ENCODE measurements at regions not wholly inside any gene's neighbourhood (a gene's known extent, or its start where the extent isn't known, plus 50 kb on each side); places are given as distances from the start of the nearest gene placed in this dataset.
"Not testable (repeated sequence)": the region's sequence is repeated elsewhere in the genome, so short reads cannot be mapped to it uniquely, and the experiment has no call there.

DNA sequence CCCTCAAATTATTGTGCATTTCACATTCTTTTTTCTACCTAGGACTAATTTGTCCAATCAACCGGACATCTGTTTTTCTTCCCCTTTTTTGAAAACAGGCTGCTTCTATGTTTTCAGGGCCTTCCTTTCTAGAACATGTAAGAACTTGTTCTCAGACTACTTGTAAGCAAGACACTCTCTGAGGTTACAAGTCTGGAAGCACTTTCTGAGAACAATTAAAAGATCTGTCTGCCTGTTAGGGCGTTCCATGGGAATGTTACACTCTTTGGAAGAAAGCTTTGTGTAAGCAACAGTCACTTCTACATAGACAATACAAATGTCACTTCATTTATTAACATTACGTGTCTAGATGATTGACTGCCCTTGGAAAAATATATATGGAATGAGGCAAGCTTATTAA lies 50.9 kb upstream of the HSPB3 start:
- intact Hi-C loops (cut with DNase I) = no loop called here
- DNase-seq = no peak

DNA sequence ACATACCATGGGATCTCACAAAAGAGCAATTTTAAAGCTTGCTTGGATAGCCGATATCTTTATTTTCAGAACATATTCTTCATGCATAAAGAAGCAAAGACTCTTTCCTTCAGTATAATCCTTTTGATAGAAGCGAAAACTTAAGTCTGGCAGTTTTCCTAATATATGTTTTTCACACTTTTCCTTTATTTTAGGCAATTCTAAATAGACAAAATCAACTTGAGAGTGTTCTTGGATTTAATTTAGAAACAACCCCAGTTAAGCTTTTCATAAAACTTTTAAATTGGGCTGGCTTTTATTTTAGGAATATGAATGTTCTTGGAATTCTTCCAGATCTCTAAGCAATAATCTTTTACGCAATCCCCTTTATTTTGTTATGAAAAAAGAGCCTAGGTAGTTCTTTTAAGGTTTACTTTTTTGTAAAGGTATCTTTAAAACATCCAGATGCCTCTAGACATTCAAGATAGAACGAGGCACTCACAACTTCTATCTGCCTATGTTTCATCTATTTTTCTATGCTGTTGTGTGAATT lies 51.5 kb upstream of the HSPB3 start:
- intact Hi-C loops (cut with DNase I) = no loop called here
- DNase-seq = no peak

DNA sequence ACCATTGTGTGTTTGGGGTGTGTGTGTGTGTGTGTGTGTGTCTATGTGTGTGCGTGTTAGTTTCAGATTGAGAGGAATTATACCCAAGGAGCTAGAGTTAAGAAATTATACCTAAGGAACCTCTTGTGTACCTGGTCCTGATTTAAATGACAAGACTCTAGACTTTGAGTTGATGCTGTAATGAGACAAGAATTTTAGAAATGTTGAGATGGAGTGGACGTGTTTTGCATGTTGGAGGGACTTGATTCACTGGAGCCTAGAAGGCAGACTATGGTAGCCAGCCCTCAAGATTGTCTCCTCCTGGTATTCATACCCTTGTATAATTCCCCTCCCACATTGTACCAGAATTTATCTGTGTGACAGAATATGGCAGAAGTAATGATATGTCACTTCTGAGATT lies 52.4 kb upstream of the HSPB3 start:
- no peak for DNase-seq
- intact Hi-C loops (cut with DNase I) = no loop called here

DNA sequence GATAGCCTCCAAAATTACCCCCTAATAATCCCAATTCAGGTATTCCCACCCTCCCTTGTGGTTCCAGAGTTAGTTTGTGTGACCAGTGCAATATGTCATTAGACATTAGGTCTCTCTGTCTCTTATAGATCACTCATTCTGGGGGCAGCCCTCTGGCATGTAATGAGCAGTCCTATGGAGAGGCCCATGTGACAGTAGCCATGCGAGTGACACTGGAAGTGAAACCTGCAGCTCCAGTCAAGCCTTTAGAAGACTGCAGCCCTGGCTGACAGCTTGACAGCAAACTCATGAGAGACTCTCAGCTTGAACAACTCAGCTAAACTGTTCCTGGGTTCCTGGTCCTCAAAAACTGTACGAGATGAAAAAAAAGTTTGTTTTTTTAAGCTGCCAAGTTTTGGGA lies 54.0 kb upstream of the HSPB3 start:
- peak in 1 of 10 donors; percentile 58 for DNase-seq
- intact Hi-C loops (cut with DNase I) = no loop called here

DNA sequence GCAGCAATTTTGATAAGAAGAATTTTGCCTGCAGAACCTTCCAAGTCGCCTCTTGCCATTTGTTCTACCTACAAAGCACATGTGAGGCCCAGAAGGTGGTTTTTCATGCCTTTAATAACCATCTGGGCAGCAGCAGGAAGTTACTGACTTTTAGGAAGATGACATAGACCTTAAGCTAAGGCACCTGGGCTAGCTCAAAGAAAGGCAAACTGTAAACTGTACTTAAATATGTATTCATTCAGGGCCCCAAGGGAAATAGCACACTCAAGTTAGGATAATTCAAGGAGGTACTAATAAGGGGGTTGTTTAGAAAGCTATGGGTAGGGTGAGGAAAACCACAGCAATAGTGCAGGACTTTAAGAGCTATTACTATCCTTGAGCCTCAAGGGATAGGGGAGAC lies 57.3 kb upstream of the HSPB3 start:
- no peak for DNase-seq
- intact Hi-C loops (cut with DNase I) = no loop called here

DNA sequence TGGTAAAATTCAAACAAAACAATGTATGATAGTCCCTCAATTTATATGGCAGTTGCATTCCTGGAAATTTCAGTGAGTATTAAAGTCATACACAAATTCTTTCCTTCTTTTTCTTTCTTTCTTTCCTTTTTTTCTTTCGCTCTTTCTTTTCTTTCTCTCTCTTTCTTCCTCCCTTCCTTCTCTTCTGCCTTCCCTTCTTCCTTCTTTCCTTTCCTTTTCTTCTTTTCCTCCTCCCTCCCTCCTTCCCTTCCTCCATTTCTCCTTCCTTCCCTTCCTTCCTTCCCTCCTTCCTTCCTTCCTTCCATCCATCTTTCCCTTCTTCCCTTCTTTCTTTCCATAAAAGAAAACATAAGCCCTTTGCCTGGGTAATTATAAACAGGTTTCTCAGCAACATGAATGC lies 58.1 kb upstream of the HSPB3 start:
- DNase-seq = no peak
- intact Hi-C loops (cut with DNase I) = no loop called here

DNA sequence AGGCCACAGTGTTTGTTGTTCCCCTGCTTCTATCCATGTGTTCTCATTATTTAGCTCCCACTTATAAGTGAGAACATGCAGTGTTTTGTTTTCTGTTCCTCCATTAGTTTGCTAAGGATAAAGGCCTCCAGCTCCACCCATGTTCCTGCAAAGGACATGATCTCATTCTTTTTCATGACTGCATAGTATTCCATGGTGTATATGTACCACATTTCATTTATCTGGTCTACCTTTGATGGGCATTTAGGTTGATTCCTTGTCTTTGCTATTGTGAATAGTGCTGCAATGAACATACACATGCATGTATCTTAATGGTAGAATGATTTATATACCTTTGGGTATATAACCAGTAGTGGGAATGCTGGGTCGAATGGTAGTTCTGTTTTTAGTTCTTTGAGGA lies 62.5 kb upstream of the HSPB3 start:
- intact Hi-C loops (cut with DNase I) = not testable (repeated sequence)

DNA sequence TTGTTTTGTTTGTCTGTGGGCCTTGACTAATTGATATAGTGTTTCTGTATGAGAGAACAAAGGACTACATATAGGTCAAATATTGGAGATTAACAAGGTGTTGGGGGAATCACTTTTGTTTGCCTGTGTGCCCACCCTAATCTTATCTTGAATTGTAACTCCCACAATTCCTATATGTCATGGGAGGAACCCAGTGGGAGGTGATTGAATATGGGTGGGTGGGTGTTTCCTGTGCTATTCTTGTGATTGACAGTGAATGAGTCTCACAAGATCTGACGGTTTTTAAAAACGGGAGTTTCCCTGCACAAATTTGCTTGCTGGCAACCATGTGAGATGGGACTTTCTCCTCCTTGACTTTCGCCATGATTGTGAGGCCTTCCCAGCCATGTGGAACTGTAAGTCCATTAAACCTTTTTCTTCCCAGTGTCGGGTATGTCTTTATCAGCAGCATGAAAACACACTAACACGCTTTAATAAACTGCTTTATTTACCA lies 64.9 kb upstream of the HSPB3 start:
- intact Hi-C loops (cut with DNase I) = no loop called here
- no peak for DNase-seq

More for the DNA sequence above, 62.5 kb upstream of the HSPB3 start:
- DNase-seq = not testable (repeated sequence)

DNA sequence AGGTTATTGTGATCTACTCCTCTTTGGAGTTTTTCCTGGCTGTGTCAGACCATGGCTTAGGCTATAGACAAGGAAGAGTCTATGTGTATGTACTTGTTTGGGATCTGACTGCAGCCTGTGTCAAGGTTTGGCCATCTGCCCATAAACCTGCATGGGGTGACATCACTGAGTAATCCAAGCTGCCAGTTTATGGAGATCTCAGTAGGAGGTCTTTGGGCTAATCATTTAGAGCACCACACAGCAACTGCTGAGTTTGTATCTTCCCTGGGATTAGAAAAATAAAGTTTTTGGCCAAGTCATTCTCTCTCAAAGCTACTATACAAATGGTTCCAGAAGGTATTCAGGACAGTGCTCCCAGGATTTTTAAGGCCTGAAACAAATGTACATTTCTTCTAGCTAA lies 65.5 kb upstream of the HSPB3 start:
- no peak for DNase-seq

DNA sequence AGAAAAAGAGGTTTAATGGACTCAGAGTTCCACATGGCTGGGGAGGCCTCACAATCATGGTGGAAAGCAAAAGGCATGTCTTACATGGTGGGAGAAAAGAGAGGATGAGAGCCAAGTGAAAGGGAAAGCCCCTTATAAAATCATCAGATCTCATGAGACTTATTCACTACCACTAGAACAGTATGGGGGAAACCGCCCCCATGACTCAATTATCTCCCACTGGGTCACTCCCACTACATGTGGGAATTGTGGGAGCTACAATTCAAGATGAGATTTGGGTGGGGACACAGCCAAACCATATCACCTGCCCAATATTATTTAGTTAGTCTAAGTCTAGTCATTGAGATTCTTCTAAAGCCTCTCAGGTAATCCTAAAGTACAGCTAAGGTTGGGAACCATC lies 66.1 kb upstream of the HSPB3 start:
- intact Hi-C loops (cut with DNase I); DNase-seq: not testable (repeated sequence)

More for the DNA sequence above, 65.5 kb upstream of the HSPB3 start:
- intact Hi-C loops (cut with DNase I) = no loop called here

DNA sequence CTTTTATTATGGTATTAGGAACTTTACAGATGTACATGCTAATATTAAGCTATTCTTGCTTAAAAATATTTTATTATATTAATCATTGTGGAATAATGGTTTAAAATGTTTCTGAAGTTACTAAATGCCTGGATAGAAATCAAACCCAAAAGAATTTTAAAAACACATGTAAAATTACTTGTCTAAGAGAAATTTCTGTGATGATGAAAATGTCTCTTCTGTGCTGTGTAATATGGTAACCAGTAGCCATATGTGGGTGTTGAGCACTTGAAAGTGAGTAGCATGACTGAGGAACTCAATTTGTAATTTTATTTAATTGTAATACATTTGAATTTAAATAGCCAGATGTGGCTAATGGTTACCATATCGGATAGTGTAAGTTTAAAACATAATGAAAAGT lies 66.7 kb upstream of the HSPB3 start:
- intact Hi-C loops (cut with DNase I) = no loop called here

DNA sequence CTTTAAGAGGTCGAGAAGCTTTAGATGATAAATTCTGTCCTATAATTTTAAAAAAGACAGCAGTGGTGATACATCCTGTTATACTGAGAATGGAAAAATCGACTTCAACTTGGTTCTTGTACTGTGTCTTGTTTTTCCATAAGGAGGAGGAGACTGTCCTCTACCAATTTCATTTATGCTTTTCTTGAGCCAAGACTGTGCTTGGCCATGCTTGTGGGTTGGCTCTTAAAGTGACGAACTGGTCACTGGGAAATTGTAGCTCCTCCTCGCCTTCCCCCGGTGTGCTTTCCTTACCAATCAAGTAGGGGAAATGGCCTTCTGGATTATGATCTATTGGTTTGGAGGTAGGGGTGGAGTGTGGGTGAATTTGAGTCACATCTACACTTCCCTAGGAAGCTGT lies 67.1 kb upstream of the HSPB3 start:
- no peak for DNase-seq
- intact Hi-C loops (cut with DNase I) = no loop called here

More for the DNA sequence above, 66.7 kb upstream of the HSPB3 start:
- no peak for DNase-seq

DNA sequence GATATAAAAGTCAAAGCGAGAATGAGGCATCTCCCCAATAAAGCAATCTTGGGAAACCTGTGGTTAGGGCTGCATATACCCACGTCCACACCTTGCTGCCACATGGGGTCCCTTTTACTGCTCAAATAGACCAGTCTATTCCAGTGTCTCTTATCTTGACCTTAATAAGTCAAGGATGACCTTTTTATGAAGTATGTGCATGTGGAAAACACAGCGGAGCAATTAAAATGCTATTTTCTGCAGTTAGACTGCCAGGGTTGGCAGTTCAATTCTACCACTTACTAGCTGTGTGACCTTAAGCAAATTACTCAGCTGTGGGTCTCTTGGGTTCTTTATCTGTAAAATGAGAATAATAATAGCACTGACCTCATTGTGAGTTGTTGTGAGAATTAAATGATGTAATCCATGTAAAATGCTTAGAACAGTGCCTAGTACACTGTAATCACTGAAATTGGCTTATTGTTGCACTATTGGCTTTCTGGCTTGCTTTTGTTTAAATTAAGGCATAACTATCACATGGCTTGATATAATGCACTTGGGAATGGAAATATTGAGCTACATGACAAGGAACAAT lies 67.8 kb upstream of the HSPB3 start:
- intact Hi-C loops (cut with DNase I) = no loop called here
- DNase-seq = no peak

DNA sequence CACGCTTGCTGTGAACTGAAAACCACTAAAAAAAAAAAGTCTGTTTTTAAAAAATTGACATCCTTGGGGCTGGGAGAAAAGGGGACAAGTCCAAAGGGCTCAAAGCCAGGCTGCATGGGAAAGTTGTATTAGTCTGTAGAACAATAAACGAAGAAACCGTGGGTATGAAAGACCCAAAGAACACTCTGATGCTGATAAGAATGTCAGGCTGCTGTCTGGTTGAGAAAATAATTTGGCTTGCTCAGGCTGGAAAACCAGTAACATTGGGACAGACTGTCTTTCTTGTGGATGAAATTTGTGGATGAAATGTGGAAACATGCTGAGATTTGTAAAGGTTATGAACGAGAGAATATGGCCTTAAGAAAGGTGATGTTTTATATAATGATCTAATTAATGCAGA lies 68.5 kb upstream of the HSPB3 start:
- intact Hi-C loops (cut with DNase I) = no loop called here
- DNase-seq = no peak

DNA sequence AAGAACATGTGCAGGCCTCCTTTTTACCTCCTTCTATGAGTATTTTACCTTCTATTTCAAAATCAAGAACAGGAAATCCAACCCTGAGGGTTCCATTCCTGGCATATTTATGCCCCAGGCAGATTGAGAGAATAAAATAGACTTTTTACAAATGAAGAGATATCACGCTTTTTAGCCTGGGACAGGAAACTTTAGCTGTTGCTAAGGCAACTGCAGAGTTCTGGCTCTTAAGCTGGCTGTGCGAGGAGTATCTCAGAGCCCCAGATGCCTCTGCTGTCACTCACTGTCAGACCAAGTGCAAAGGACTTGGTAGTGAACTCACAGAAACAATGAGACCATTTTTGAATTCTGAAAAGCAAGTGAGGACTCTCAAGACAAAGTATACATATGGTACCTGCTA lies 69.5 kb upstream of the HSPB3 start:
- no peak for DNase-seq
- intact Hi-C loops (cut with DNase I) = no loop called here

DNA sequence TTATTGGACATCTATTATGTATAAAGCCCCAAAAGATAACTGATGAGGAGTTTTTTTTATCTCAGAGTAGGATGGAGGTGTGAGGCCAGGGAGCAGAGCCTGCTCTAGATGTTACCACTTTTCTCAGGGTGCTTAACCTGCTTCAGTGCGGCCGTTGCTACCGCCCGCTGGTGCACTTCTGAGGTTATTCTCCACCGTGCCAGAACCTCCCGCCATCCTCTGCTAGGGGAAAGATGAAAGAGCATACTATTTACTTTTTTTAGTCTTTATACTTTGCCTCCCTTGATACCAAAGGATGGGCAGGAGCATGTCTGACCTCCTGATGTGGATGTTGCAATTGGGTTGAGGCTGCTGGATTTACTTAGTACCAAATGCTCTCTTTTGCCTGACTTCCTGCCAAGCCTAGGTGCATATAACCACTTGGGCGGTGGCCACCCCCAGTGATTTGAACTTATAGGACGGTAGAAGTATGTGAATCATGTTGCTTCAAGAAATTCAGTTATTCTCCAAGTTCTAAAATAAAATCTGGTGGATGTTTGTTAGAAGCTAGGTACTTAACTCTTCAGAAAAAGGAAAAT lies 71.1 kb upstream of the HSPB3 start:
- DNase-seq = no peak
- intact Hi-C loops (cut with DNase I) = no loop called here

DNA sequence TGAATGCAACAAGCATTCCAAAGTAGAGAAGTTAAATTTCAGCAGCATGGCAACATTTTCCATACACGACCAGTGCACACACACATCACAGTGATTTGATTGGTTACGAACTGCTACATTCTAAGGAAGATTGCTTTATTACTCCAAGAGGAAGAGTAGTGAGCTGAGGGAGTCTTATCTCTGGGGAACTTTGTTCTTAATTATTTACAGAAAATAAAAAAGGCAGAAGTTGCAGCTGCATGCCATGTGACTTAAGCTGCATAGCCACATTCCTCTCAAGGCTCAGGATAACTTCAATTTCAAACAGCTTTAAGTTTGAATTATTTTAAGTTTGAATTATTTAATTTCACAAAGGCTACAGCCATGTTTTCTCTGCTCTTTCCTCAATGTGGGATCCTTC lies 71.6 kb upstream of the HSPB3 start:
- no peak for DNase-seq
- intact Hi-C loops (cut with DNase I) = no loop called here

DNA sequence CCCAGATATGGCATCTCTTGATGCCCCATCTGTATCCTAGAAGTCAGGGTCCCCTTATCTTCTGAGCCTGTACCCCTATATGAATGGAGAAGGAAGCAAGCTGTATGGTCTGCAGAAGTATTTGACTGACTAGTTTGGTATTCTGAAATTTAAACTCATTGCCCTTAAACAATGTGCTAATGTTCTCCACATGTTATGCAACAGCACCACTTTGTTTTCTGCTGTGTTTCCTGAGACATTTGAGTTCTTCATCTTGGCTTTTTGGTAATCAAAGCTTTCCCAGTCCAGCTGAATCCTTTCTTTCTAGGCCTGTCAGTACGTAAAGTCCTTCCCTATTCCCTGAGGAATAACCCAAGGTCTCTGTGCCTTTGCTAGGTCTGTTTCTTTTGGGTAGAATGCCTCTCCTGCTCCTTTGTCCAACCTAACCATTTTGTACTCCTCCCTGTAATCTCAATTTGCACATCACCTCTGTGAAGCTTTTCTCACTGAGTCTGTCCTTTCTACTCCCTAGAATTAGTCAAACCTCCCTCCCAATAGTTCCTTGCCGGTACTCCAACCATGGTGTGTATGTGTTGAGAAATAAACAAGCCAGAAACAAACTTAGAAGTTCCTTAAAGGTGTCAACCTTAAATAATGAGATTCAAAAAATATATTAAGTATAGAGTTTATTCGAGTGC lies 72.1 kb upstream of the HSPB3 start:
- intact Hi-C loops (cut with DNase I) = no loop called here
- DNase-seq = no peak

DNA sequence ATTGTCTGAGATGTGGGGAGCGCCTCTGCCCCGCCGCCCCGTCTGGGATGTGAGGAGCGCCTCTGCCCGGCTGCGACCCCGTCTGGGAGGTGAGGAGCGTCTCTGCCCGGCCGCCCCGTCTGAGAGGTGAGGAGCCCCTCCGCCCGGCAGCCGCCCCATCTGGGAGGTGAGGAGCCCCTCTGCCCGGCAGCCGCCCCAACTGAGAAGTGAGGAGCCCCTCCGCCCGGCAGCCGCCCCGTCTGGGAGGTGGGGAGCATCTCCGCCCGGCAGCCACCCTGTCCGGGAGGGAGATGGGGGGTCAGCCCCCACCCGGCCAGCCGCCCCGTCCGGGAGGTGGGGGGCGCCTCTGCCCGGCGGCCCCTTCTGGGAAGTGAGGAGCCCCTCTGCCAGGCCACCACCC lies 70.9 kb upstream of the ARL15 start:
- intact Hi-C loops (cut with DNase I) = not testable (repeated sequence)
- peak in 1 of 10 donors; percentile 78 for DNase-seq

DNA sequence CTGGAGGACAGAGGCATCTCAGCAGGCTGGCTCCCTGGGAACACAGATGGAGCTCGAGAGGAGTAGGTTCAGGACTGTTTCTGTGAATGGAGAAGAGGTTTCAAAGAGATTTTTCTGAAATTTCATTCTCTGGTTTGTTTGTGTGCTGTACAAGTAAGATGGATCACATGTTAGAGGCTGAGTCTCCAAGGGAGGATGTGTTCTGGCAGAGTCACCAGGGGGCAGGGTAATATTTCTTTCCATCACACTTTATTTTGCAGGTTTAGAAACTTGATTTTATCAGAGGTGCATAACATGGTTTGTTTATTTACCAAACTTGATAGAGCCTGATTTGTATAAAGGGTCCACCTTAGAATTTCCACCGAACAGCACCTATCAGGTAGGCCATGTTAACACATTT lies 69.2 kb upstream of the ARL15 start:
- intact Hi-C loops (cut with DNase I) = no loop called here

DNA sequence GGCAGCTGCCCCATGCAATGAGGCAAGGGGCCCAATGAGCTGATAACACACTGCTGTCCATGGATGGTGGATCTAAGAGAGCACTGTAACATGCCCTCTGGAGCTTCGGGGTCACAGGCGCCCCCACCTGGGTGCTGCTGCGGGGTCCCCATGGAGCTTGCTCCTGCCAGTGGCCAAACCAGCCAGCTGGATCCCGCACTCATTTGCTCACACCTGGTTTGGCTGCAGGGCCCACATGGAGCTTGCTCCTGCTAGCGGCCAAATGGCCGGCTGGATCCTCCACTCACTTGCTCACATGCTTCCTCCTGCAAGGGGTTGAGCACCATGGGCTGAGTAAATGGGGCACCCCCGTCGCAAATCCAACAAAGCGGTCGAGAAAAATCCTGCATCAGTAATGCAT lies 68.3 kb upstream of the ARL15 start:
- intact Hi-C loops (cut with DNase I) = no loop called here
- peak in 1 of 10 donors; percentile 68 for DNase-seq

More for the DNA sequence above, 69.2 kb upstream of the ARL15 start:
- no peak for DNase-seq

DNA sequence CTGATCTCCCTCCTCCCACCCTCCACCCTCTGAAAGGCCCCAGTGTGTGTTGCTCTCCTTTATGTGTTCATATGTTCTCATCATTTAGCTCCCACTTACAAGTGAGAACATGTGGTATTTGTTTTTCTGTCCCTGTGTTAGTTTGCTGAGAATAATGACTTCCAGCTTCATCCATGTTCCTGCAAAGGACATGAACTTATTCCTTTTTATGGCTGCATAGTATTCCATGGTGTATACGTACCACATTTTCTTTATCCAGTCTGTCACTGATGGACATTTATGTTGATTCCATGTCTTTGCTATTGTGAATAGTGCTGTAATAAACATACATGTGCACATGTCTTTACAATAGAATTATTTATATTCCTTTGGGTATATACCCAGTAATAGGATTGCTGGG lies 67.0 kb upstream of the ARL15 start:
- DNase-seq; intact Hi-C loops (cut with DNase I): not testable (repeated sequence)
